ENCODE measurements at regions not wholly inside any gene's neighbourhood (a gene's known extent, or its start where the extent isn't known, plus 50 kb on each side); places are given as distances from the start of the nearest gene placed in this dataset.

- no peaks in the 10 kb centered on the region for H3K79me2 ChIP-seq (ENCODE audit: low read length)
- no peak overlapping the region for H3K4me3 ChIP-seq (ENCODE audit: low read length)
- ATAC-seq (no peak), DNase-seq (no peak)
- H3F3A ChIP-seq (ENCODE audit: low read length, unreplicated experiment), result no peaks in the 10 kb centered on the region
- H3K36me3 ChIP-seq (ENCODE audit: low read depth, low read length), result no peaks in the 10 kb centered on the region
- no peak overlapping the region for H3K9ac ChIP-seq (ENCODE audit: low read length)
- H3K9me2 ChIP-seq (replicated peaks; ENCODE audit: low read length), result no peaks in the 10 kb centered on the region
- no TSS peak for BruUV-seq (replicated peaks)
- no peaks in the 10 kb centered on the region for H4K20me1 ChIP-seq (ENCODE audit: low read length)
- no peaks in the 10 kb centered on the region for H3K4me1 ChIP-seq (ENCODE audit: insufficient read depth, low read length)
- ChIA-PET CTCF (no interaction called here), POLR2A (ENCODE audit: unreplicated experiment) (no interaction called here)
- no peak for TF ChIP-seq EZH2 (IDR thresholded peaks at IDR 0.05; ENCODE audit: low read length, unreplicated experiment)
- TF ChIP-seq EZH2phosphoT487 (IDR thresholded peaks at IDR 0.05; ENCODE audit: borderline replicate concordance, low read length), result no peak
- no peak for TF ChIP-seq CTCF (conservative IDR thresholded peaks at IDR 0.05; ENCODE audit: low read depth, low read length)
- H3K9me3 ChIP-seq (ENCODE audit: low read length), result no peaks in the 10 kb centered on the region
- H3K27me3 ChIP-seq (ENCODE audit: low read length), result no peaks in the 10 kb centered on the region
- H3K27ac ChIP-seq (ENCODE audit: low read length), result no peak overlapping the region
- no peak overlapping the region for H3K4me2 ChIP-seq (ENCODE audit: low read length)
- no peak overlapping the region for H2AFZ ChIP-seq (ENCODE audit: low read length)
- intact Hi-C loops (cut with micrococcal nuclease), result no loop called here
Observed at GRCh38 chr14:39733741-39734140, 301.5 kb upstream of the FBXO33 start.

- no peaks in the 10 kb centered on the region for H3K27me3 ChIP-seq (ENCODE audit: low read length)
- H3K9me2 ChIP-seq (replicated peaks; ENCODE audit: low read length), result no peaks in the 10 kb centered on the region
- H3F3A ChIP-seq (ENCODE audit: low read length, unreplicated experiment), result no peaks in the 10 kb centered on the region
- H3K36me3 ChIP-seq (ENCODE audit: low read depth, low read length), result no peaks in the 10 kb centered on the region
- ATAC-seq (no peak), DNase-seq (peak; percentile 21)
- H4K20me1 ChIP-seq (ENCODE audit: low read length), result no peaks in the 10 kb centered on the region
- no peak overlapping the region for H3K9ac ChIP-seq (ENCODE audit: low read length)
- no peak overlapping the region for H2AFZ ChIP-seq (ENCODE audit: low read length)
- ChIA-PET CTCF (interaction anchor here (0.6 kb wide), 2 partner anchors 176 to 336 kb away, joined by 3 to 5 read pairs; no protein-coding TSS in a partner anchor), POLR2A (ENCODE audit: unreplicated experiment) (no interaction called here)
- H3K79me2 ChIP-seq (ENCODE audit: low read length), result no peaks in the 10 kb centered on the region
- H3K4me2 ChIP-seq (ENCODE audit: low read length), result no peak overlapping the region
- no peak overlapping the region for H3K4me3 ChIP-seq (ENCODE audit: low read length)
- intact Hi-C loops (cut with micrococcal nuclease), result no loop called here
- H3K27ac ChIP-seq (ENCODE audit: low read length), result no peak overlapping the region
- no peaks in the 10 kb centered on the region for H3K9me3 ChIP-seq (ENCODE audit: low read length)
- TF ChIP-seq EZH2 (IDR thresholded peaks at IDR 0.05; ENCODE audit: low read length, unreplicated experiment) (no peak), CTCF (conservative IDR thresholded peaks at IDR 0.05; ENCODE audit: low read depth, low read length) (peak; percentile 65), EZH2phosphoT487 (IDR thresholded peaks at IDR 0.05; ENCODE audit: borderline replicate concordance, low read length) (no peak)
- H3K4me1 ChIP-seq (ENCODE audit: insufficient read depth, low read length), result no peaks in the 10 kb centered on the region
- BruUV-seq (replicated peaks), result no TSS peak
Observed at GRCh38 chr14:39731912-39732311, 299.7 kb upstream of the FBXO33 start.

GRCh38 chr14:39726563-39726962 lies 294.3 kb upstream of the FBXO33 start:
- no peaks in the 10 kb centered on the region for H3K4me1 ChIP-seq (ENCODE audit: insufficient read depth, low read length)
- no peaks in the 10 kb centered on the region for H4K20me1 ChIP-seq (ENCODE audit: low read length)

More at GRCh38 chr14:39726563-39726962, 294.3 kb upstream of the FBXO33 start:
- H3K9me2 ChIP-seq (replicated peaks; ENCODE audit: low read length), result no peaks in the 10 kb centered on the region
- BruUV-seq (replicated peaks), result no TSS peak
- H3F3A ChIP-seq (ENCODE audit: low read length, unreplicated experiment), result no peaks in the 10 kb centered on the region
- H2AFZ ChIP-seq (ENCODE audit: low read length), result no peak overlapping the region
- no peaks in the 10 kb centered on the region for H3K9me3 ChIP-seq (ENCODE audit: low read length)
- no peaks in the 10 kb centered on the region for H3K36me3 ChIP-seq (ENCODE audit: low read depth, low read length)
- H3K4me3 ChIP-seq (ENCODE audit: low read length), result no peak overlapping the region
- no peak for DNase-seq
- H3K27me3 ChIP-seq (ENCODE audit: low read length), result no peaks in the 10 kb centered on the region
- H3K4me2 ChIP-seq (ENCODE audit: low read length), result no peak overlapping the region
- TF ChIP-seq CTCF (conservative IDR thresholded peaks at IDR 0.05; ENCODE audit: low read depth, low read length) (no peak), EZH2phosphoT487 (IDR thresholded peaks at IDR 0.05; ENCODE audit: borderline replicate concordance, low read length) (no peak), EZH2 (IDR thresholded peaks at IDR 0.05; ENCODE audit: low read length, unreplicated experiment) (no peak)
- intact Hi-C loops (cut with micrococcal nuclease), result no loop called here
- no peak overlapping the region for H3K9ac ChIP-seq (ENCODE audit: low read length)
- CTCF ChIA-PET, result no interaction called here
- ATAC-seq, result no peak
- POLR2A ChIA-PET (ENCODE audit: unreplicated experiment), result no interaction called here
- no peaks in the 10 kb centered on the region for H3K79me2 ChIP-seq (ENCODE audit: low read length)
- H3K27ac ChIP-seq (ENCODE audit: low read length), result no peak overlapping the region
